ENCODE measurements at regions not wholly inside any gene's neighbourhood (a gene's known extent, or its start where the extent isn't known, plus 50 kb on each side); places are given as distances from the start of the nearest gene placed in this dataset.
"Not testable (repeated sequence)": the region's sequence is repeated elsewhere in the genome, so short reads cannot be mapped to it uniquely, and the experiment has no call there.

- not testable (repeated sequence) for DNase-seq
These were observed 150.2 kb downstream of the SEC14L1 start for GRCh38 chr17:77290759-77291558.

GRCh38 chr17:77291591-77292386 is 151.0 kb downstream of the SEC14L1 start:
- DNase-seq = no peak

GRCh38 chr17:77294761-77295160 is 154.0 kb downstream of the SEC14L1 start:
- DNase-seq = no peak

- DNase-seq = no peak
These were observed 154.6 kb downstream of the SEC14L1 start for GRCh38 chr17:77295241-77295853.

GRCh38 chr17:77296769-77297409 is 156.1 kb downstream of the SEC14L1 start:
- DNase-seq = no peak

GRCh38 chr17:77297693-77298666 is 157.2 kb downstream of the SEC14L1 start:
- no peak for DNase-seq

- no peak for DNase-seq
These were observed 158.0 kb downstream of the SEC14L1 start for GRCh38 chr17:77298811-77299210.

GRCh38 chr17:77299256-77300015 is 158.7 kb downstream of the SEC14L1 start:
- DNase-seq = no peak

GRCh38 chr17:77300016-77300686 is 159.4 kb downstream of the SEC14L1 start:
- no peak for DNase-seq

GRCh38 chr17:77301694-77302266 is 161.0 kb downstream of the SEC14L1 start:
- DNase-seq = no peak

- no peak for DNase-seq
These were observed 161.9 kb downstream of the SEC14L1 start for GRCh38 chr17:77302682-77303081.

- DNase-seq = no peak
These were observed 162.9 kb downstream of the SEC14L1 start for GRCh38 chr17:77303620-77304019.

GRCh38 chr17:77304051-77304745 is 163.4 kb downstream of the SEC14L1 start:
- no peak for DNase-seq

GRCh38 chr17:77304746-77305473 is 164.1 kb downstream of the SEC14L1 start:
- no peak for DNase-seq

- DNase-seq = no peak
These were observed 165.4 kb downstream of the SEC14L1 start for GRCh38 chr17:77306048-77306789.

- no peak for DNase-seq
These were observed 166.2 kb downstream of the SEC14L1 start for GRCh38 chr17:77306790-77307478.

GRCh38 chr17:77307479-77308198 is 166.9 kb downstream of the SEC14L1 start:
- no peak for DNase-seq

All from fibroblast of skin of right quadriceps (primary cell).